Erythroblast (primary cell): ENCODE measurements at regions not wholly inside any gene's neighbourhood (a gene's known extent, or its start where the extent isn't known, plus 50 kb on each side); places are given as distances from the start of the nearest gene placed in this dataset.

Experiments used
- GATA1 ChIP-seq: IDR thresholded peaks from 2 replicates; pipeline ENCODE4 v1.6.1; 2011; ENCODE audit warnings: low read depth, mild to moderate bottlenecking, control low read depth, low read length, moderate library complexity
- POLR2A ChIP-seq: IDR thresholded peaks from 2 replicates; pipeline ENCODE4 v1.6.1; 2011; ENCODE audit warnings: mild to moderate bottlenecking, low read length

DNA sequence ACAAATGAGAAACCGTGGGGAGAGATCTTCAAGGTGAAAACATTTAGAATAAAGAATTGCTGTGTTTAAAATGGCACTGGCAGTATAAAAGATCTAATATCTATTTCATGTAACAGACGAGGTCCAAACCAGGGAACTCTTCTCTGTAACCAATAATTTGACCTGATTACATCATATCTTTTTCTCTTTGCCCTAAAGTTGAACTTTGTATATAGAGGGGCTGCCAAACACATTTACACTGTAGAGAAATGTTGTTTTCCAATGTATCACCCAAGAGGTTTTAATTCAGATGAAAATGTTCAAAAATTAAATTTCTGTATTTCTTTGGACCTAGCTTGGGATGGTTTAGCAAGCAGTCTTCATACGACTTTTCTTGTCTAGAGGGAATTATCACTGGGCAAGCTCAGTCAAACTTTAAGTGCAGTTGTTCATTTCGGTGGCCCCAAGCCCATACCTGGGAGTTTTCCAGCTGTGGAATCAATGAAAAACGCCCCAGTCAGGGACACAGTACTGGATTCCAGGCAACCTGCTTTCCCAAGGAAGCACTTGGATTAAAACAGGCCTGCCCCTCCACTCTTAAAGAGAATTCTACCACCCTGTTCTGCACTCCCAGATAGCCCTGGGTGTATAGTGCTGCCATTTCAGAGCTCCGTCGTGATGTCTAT, 208.5 kb upstream of the FN1 start:
- TF ChIP-seq POLR2A (no peak), GATA1 (no peak)
